HuH-7 (cell line): ENCODE measurements at regions not wholly inside any gene's neighbourhood (a gene's known extent, or its start where the extent isn't known, plus 50 kb on each side); places are given as distances from the start of the nearest gene placed in this dataset.
"Not testable (repeated sequence)": the region's sequence is repeated elsewhere in the genome, so short reads cannot be mapped to it uniquely, and the experiment has no call there.

Experiments used
- DNase-seq: peaks from one replicate; pipeline ENCODE4 v3.0.0; 2011; ENCODE audit warnings: low spot score

DNA sequence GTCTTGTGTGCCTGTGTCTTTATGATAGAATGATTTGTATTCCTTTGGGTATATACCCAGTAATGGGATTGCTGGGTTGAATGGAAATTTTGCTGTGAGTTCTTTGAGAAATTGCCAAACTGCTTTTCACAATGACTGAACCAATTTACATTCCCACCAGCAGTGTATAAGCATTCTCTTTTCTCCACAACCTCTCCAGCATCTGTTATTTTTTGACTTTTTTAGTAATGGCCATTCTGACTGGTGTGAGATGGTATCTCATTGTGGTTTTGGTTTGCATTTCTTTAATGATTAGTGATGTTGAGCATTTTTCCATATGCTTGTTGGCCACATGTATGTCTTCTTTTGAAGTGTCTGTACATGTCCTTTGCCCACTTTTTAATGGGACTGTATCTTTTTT, 238.3 kb upstream of the ZEB2 start:
- not testable (repeated sequence) for DNase-seq

DNA sequence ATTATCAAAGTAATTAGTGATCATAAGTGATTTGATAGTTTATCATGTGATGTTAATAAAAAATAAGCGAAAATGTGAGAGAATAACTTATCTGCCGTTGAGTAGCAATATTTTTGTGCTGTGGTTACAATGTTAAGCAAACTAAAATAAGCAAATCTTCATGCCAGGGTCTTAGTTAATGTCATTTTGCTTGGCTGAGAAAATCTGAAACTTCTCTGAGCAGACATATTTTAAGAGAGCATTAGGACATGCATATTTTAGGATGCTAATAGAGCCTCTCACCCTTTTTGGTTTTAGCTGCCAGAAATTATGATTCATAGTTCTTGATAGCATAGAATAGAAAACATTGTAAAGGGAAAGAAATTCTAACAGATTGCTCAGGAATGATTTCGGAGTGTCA, 233.5 kb upstream of the ZEB2 start:
- no peak for DNase-seq

DNA sequence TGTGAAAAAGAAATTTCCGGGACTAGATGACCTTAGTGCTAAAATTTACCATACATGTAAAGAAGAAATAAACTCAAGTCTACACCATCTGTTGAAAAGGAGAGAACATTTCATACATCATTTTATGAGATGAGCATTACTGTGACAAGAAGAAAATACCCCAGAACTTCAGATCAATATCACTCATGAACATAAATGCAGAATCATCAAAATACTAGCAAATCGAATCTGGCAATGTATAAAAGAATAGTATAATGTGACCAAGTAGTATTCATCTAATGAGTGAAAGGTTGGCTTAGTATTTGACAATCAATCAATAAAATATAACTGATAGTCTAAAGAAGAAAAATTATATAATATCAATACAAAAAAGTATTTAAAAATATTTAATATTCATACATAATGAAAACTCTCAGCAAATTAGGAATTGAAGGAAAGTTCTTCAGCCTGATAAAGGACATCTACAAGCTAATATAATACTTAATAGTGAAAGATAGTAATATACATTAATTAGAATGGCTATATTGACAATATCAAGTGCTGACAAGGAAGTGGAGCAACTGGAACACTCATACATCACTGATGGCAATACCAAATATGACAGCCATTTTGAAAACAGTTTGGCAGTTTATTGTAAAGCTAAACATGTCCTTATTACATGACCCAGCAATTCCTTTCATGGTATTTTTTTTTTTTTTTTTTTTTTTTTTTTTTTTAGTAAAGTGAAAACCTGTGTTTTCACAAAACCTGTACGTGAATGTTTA, 231.4 kb upstream of the ZEB2 start:
- no peak for DNase-seq

DNA sequence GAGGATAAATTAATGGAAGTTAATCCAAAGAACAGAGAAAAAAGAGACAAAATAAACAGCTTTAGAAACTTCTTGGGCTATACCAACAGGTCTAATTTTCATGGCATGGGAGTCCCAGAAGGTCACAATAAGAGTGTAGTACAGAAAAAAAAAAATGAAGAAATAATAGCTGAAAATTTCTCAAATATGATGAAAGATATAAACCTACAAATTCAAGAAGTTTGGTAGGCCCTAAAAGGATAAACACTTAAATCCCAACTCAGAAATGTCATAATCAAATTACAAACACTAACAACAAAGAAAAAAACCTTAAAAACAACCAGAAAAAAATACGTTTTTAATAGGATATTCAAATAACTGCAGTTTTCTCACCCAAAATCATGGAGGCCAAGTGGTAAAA, 229.3 kb upstream of the ZEB2 start:
- DNase-seq, result no peak

DNA sequence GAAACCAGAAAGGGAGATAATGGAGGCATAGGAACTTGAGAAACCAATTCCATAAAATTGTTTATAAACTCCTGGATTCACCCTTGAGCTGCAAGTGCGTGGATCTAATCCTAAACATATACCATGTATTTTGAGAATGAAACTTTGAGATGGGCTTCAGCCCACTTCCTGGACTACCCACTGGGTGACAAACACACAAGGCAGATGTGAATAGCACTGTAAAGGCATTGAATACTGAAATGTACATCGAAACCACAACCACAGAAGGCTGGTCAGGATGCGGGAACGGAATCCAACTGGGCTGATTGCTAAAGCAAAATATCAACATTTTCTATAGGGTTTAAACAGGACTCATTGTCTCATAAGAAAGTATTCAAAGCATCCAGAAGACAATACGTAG, 228.5 kb upstream of the ZEB2 start:
- no peak for DNase-seq

DNA sequence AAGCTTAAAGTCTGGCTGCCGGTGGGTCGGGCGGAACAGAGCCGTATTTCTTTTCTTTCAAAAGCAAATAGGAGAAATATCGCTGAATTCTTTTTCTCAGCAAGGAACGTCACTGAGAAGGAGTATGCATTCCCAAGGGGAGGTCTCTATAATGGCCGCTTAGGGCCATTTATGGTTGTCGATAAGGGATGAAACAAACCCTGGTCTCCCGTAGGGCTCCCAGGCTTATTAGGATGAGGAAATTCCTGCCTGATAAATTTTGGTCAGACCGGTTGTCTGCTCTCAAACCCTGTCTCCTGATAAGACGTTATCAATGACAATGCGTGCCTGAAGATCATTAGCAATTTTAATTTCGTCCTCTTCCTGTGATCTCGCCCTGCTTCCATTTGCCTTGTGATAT, 227.7 kb upstream of the ZEB2 start:
- no peak for DNase-seq

DNA sequence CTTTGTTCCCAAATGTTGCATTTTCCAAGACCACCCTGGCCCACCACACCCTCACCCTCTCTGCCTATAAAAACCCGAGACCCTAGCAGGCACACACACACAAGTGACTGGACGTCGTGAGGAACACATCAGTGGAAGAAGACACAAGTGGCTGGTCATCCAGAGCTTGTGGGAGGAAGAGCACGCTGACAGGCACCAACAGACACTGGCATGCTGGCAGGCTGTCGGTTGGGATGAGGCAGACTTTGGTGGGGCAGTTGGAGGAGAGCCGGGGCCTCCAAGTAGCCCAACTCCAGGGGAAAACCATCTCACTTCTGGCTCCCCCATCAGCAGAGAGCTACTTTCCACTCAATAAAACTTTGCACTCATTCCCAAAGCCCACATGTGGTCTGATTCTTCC, 225.5 kb upstream of the ZEB2 start:
- DNase-seq, result no peak

DNA sequence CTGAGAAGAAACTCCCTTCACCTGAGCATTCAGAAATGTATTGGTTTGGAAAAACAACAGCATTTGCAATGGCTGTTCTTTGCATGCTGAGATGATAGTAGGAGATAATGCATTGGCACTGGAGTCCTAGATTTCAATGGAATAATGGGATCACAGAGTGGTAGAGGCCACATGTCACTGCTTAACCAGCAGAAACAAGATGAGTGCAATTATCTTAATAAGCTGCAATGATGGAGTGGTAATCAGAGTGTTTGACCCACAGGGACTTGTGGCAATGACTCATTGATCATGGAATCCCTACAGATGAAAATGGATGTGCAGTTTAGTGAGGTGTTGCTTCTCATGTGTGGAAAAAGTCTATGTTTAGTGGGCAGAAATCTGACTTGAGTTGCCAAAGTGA, 218.8 kb upstream of the ZEB2 start:
- no peak for DNase-seq

DNA sequence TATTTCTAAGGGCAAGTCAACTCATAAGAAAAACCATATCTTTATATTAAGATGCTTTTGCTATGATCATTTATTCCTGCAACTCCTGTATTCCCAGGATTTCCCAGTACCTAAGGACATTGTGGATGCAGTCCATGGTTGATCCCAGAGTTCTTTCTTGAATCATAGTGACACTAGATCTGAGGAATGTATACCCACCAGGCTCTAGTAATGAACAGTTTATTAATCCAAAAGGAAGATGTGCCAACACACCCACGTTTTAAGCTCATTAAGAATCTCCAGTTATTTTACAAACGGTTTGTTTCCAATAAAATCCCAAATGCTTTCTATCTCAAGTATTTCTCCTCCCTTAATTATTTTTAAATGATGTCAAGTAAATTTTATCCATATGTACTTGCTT, 210.8 kb upstream of the ZEB2 start:
- DNase-seq, result no peak

DNA sequence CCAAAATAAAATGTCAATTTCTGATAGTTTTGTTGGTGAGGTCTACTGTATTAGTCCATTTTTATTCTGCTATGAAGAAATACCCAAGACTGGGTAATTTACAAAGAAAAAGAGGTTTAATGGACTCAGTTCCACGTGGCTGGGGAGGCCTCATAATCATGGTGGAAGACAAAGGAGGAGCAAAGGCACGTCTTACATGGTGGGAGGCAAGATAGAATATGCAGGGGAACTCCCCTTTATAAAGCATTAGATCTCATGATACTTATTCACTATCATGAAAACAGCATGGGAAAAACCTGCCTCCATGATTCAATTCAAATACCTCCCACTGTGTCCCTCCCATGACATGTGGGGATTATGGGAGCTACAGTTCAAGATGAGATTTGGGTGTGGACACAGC, 204.5 kb upstream of the ZEB2 start:
- DNase-seq, result not testable (repeated sequence)

DNA sequence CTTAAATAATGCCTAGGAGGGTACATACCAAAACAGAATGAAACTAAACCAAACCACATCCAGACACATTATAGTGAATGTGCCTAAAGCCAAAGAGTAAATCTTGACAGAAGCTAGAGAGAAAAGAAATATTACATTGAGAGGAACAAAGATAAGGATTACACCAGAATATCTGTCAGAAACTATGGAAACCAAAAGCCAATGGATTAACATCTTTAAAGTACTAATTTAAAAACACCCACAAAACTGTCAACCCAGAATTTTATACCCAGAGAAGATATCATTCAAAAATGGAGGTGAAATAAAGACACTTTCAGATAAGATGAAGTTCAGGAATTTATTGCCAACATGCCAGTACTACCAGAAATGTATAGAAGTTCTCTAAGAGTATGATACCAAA, 198.5 kb upstream of the ZEB2 start:
- no peak for DNase-seq

DNA sequence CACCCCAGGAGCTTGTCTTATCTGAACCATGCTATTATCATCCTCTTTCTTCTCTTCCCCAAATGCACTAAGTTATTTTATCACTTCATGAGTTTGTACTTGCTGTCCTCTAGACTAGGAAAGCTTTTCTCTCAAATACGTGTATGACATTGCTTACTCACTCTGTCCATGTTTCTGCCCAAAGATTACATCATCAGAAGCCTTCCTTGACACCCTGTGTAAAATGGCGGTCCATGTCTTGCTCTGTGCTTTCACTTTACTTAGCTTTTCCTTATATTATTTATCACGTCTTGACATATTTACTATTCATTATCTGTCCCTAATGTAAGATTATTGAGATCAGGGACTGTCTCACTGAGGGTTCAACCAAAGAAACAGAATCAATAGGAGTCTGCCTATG, 196.1 kb upstream of the ZEB2 start:
- no peak for DNase-seq

DNA sequence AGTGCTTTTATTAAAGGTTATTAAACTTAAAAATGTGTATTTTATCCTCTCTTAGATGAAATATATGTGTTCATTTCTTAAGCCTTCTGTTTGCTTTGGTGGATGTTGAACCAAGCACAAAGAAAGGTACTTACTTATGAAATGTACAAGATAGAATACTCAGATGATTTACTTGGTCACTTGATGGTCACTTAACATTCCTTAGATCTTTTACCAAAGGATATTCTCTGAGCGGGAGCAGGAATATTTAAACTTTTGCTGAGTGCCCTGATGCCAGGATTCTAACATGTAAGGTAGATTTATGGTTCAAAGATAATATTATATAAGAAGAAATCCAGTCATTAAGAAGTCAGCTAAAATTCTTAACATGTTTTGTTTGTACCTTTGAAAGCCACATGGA, 193.5 kb upstream of the ZEB2 start:
- no peak for DNase-seq

DNA sequence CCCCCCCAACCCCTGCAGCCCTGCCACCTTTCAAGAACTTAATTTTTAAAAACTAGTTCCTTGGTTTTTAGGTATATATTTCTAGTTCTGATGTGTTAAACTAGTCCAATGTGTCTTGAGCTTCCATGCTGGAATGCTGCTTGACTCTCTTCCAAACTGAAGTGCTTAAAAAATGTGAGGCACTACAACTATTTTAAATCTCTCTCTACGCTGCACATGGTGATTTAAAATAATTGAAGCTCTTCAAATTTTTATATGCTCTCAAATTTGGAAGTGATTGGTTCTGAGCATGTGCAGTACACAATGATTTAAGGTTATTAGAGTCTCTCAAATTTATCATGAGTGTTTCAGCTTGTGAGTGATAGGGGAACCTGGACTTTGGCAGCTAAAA, 192.6 kb upstream of the ZEB2 start:
- no peak for DNase-seq

DNA sequence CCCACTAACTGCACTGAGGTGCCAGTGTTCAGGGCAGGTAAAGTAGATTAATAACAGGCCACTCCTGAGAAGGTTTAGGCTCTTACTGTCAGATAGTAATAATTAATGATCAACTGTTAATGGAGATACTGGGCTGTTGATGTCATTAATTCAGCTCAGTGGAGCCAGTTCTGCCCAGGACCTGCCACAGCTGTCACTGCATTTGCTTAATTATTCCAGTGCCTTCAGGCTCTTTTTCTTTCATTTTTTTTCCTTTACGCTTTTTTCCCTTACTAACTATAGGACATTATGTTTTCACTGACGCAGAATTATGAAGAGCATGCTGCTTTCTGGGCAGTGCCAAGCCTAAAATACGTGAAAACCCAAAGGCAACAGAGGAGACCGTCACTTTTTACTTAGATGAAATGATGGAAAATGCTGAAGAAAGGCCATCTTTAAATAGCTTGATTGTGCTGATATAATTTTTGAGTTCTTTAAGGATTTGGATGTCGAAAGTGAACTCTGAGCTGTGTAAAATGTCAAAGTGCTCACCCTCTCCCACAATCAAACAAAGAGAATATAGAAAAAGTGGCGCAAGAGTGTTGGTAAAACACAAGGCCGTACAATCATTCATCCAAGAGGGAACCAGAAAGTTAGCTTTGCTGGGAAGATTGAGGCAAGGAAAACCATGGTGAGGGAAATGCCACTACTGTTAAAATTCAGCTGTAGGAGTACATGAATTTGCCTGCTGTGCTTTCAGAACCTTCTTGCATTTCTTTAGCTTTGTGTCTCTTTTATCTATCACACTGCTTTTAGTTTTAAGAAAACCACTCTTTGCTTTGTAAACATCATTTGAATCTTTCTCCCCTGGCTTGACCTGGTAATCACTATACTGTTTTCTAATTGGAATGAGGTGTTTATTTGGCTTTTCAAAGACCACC, 192.0 kb upstream of the ZEB2 start:
- DNase-seq, result no peak

DNA sequence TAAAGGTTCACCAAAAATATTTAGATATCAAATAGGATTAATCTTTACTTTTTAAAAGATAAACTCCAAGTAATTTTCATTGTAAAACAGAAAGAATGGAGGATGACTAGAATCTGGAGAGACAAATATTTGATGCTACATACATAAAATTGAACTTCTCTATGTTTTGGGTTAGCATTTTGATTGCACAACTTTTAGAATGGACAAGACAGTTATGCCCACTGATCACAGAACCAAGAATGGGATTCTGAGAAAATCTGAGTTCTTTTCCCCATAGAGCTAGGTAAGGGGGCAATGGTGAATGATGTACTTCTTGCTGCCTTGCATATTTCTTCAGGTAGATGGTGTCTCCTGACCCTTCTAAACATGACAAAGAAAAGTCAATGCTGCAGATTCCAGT, 191.2 kb upstream of the ZEB2 start:
- DNase-seq, result no peak

DNA sequence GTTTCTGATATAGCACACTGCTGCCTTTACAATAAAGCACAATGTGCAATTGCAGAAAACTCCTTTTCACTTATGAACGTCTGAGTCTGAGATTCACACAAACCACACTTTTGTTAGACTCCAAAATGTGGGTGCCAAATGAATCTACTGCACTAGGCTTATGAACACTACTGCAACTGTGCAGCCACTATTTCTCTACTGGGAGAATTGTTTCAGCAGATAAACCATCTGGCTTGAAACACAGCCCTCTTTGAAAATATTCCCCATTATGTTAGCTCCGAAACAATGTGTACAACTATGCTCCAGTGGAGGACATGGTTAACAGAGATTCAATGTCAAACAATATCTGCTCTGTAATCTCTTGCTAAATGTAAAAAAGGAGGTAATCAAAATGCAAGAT, 188.7 kb upstream of the ZEB2 start:
- DNase-seq, result no peak

DNA sequence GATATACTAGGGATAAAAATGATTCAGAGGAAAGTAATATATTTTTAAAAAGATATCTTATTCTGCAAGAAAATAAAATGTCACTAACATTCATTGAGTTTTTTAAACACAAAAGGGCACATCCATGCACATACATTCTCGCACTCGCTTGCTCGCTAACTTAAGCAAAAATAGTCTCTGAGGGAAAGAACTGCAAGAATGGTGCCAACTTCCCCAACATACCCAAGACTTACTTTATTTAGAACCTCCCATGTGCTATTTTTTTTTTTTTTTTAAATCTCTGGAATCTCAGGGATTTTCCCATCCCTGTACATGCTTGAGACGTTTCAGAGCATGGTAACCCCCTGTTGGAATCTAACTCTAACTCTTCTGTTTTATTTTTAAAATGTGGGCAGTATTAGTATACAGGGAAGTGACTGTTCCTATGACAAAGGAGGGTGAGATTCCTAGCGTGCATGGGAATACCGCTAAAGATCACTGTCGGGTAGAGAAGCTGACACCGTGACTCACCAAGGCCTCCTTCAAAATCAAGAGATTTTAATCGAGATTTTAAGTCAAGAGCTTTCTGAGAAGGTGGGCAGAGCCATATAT, 187.9 kb upstream of the ZEB2 start:
- no peak for DNase-seq

DNA sequence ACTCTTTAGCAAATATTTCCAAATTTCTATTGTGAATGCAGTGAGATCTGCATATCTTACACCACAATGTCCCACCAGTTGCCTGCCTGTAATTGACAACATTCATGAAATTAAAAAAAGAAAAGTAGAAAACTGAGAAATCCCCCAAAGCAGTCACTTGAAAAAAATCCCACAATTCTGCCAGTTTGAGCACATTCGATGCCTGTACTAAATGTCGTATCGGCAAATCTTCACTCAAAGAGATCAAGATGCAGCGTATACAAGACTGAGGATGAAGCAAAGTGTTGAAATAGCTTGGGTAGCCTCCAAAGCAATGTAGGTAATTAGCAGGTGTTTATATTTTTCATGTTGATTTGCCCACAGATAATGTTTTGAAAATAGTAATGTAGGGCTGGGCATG, 186.7 kb upstream of the ZEB2 start:
- no peak for DNase-seq

DNA sequence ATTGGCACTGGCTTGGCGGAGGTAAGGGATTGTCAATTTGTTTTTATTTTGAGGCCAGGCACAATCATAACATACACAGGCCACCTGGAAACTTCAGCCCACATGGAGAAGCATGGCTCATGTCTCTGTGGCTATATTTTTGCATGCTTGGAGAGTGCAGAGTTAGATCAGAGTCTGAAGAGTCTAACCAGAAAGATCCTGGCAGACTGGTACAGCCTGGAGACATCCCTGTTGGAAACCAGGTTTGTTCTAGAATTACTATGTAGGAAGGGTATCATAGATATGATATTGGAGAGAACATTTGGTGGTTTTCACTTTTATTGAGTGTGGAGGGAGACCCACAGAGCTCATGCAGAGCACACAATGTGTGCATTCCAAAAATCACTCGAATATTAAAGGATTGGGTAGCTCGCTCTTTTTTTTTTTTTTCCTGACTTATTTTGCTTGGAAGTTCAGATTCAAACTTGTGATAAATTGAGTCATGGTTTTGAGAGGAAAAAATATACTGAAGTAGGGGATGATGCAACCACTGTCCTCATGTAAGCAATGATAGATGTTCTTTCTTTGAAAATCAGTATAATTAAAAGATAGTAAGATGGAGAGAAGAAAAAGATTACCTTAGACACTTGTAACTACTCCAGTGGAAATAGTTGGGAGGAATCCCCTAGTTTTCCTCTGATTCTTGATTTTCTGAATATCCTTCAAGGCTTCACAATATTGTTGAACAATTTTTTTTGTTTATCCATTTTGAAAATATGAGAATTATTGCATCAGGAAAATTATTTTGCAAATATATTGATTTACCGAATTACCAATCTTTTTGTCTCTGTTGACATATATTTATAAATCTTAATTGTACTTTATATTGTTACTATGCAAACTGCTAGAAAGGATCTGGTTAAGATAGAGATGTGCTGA, 185.7 kb upstream of the ZEB2 start:
- no peak for DNase-seq

DNA sequence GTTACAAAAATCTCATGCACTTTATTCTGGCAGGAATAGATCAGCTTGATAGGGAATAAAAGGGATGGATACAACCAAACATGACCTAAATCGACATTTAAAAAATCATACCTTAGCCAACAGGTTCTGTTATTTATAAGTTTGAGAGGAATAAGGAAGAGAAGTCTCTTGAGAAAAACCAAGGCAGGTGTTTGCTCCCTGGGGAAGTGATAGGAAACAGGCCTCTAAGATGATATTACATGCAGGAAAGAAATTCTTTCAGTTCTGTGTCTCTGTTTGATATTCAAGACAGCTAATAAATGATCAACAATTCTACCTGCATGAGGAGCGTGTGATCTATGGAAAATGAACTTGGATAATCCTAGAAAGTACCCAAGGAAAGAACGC, 184.8 kb upstream of the ZEB2 start:
- DNase-seq, result no peak
